Left hindlimb (tissue), 1 donor: ENCODE measurements at regions not wholly inside any gene's neighbourhood (a gene's known extent, or its start where the extent isn't known, plus 50 kb on each side); places are given as distances from the start of the nearest gene placed in this dataset.
"Not testable (repeated sequence)": the region's sequence is repeated elsewhere in the genome, so short reads cannot be mapped to it uniquely, and the experiment has no call there.

Experiments
- DNase-seq: peaks from one replicate; pipeline ENCODE4 v3.0.0-alpha.2; 2018

DNA sequence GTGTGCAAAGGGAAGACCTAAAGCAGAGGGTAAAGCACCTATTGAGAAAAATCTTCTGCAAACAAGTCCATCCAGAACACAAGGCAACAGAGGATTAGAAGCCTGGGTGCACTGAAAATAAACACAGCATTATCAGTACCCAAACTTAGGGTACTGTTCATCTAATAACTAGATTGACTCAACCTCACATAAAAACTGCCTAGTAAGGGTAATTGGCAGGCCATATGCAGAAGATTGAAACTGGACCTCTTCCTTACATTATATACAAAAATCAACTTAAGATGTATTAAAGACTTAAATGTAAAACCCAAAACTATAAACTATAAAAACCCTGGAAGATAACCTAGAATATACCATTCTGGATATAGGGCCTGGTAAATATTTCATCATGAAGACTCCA, 91.2 kb upstream of the SIRPG start:
- DNase-seq: no peak

DNA sequence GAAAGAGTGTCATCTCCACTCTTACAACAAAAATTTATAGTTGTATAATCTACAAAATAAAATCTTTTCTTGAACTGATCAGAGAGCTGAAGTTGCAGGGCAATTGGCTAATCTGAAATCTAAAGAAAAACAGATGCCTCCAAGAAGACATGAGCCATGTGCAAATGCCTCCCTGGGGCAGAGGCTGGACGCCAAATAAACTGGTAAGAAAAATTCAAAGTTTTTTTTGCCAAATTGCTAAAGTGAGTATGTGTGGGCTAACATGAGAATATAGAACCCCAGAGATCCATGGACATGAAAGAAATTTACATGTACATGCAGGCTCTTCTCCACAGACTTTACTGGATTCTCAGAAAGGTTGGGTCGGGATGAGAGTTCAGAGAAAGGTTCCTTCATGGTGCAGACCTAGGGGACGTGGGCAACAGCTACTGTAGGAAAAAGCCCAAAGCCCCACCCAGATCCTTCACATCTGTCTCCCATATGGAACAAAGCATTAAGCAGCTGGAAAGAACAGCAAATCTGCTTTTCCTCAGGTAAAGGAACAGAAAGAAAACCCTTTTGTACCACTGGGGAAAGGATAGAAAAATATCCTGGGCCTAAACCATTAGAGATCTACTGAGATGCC, 90.5 kb upstream of the SIRPG start:
- no peak for DNase-seq

DNA sequence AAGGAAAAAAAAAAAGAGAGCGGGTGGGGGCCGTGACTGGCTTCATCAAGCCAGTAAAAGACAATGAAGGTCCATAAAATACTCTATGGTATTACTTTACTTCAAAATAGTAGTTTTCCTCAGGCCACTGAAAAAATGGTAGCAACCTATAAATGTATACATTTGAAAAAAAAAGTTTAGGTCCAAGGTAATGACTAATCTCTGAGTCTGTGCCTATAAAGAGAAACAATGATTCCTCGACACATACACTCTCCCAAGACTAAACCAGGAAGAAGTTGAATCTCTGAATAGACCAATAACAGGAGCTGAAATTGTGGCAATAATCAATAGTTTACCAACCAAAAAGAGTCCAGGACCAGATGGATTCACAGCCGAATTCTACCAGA, 84.5 kb upstream of the SIRPG start:
- DNase-seq: not testable (repeated sequence)

DNA sequence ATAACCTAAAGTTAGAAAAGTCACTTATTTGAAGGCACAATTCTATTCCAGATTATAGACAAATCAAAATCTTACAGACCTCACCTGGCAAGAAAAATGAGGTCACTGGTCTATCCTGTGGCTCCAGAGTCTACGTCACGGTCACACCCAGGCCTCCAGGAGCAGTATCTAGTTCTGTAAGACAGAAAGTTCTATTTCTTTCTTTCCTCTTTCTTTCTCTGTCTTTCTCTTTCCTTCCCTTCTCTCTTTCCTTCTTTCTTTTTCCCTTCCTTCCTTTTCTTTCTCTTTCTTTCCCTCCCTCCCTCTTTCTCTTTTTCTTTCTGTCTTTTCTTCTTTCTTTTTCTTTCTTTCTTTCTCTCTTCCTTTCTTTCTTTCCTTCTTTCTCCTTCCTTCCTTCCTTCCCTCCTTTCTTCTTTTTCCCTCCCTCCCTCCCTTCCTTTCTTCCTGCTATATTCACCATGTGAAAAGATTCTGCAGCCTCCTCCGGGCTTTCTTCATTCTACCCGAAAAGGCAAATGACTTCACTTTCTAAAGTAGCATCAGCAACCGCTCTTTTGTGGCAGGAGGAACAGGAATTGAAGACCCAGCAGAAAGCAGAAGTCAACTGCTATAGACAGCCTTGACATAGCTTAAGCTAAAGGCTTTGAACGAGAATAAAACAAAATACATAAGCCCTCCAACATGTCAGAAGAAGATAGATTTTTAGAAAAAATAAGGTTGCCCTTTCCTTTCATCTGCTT, 83.9 kb upstream of the SIRPG start:
- no peak for DNase-seq

DNA sequence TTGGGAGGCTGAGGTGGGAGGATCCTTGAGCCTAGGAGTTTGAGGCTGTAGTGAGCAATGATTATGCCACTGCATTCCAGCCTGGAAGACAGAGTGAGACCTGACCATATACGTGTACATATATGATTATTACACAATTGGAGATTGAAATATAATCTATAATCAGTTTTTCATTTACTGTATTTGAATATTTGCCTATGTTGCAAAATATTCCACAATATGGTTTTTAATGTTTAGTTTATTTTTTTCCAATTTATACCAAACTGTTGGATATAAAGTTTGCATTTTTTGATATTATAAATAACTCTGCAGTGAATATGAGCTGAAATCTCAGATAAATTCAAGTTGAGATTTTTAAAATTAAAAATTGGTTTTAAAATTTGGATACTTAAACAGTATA, 79.6 kb upstream of the SIRPG start:
- DNase-seq: no peak

DNA sequence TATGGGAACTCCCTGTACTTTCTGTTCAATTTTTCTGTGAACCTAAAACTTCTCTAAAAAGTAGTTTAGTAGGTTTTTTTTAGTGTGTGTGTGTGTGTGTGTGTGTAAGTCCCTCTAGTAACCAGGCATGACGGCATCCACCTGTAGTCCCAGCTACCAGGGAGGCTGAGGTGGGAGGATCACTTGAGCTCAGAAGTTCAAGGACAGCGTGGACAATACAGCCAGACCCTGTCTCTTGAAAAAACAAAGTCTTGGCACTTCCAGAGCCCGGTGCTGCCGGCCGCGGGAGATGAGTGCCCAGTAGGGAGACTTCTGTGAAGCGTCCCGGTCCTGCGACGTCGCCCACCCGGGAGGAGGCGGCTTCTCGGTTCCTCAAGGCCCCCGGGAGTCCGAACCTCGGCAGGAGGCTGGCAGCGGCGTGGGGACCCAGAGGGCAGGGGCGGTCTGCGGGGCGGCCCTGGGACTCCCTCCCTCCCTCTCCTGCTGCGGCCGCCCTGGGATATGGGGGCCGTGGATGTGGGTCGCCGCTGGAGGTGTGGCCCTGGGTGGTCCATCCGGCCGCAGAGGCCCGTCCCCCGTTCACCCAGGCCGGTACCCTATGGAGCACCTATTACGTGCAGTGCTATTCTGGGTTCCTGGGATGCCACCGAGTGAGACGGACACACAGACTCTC, 78.0 kb upstream of the SIRPG start:
- DNase-seq: no peak

DNA sequence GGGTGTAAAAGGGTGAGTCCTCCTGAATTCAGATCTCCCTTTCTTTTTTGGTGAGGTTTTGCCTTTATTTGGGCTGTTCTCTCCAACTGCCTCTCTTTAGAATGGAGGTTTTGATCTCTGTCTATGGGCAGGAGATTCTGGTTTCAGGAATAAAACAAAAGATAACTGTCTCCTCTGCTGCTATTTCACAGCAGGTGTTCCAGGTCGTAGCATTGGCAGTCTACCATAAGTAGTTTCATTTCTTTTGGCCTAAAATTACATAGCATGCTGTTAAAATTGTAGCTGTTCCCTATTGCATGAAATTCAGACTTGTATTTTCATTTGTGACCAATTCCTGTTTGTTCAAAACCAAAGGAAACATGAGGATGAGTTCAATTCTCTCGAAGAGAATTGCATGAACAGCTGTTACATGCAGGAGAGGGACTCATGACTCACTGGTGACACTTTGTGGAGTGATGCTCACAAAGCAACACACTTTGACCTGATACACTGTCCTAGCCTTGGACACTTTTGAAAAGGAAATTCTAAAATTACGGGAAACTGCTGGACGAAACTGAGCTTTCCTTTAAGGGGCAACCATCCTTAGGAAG, 76.8 kb upstream of the SIRPG start:
- DNase-seq: no peak

DNA sequence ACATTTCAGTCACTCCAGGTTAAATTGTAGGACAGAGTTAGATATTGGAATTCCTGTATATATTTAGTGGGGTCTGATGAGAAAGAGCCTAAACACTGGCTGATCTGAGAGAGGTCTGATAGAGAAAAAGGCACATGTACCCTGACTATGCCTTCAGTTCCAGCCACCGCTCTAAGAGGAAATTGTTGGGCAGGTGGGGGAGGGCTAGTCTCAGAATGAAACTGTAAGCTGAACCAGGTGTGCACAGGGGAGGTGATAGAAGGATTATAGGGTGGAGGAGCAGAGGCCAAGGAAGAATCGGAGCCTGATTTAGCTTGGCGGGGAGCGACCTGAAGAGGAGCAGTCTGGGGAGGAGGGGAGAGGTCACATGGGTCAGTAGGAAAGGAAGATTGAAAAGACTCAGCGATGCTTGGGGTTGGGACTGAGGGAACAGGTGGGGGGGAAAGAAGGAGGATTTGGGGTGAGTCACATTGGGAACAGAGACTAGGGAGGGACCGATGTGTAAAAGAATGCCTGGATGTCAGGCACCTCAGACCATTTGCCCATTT, 74.3 kb upstream of the SIRPG start:
- not testable (repeated sequence) for DNase-seq

DNA sequence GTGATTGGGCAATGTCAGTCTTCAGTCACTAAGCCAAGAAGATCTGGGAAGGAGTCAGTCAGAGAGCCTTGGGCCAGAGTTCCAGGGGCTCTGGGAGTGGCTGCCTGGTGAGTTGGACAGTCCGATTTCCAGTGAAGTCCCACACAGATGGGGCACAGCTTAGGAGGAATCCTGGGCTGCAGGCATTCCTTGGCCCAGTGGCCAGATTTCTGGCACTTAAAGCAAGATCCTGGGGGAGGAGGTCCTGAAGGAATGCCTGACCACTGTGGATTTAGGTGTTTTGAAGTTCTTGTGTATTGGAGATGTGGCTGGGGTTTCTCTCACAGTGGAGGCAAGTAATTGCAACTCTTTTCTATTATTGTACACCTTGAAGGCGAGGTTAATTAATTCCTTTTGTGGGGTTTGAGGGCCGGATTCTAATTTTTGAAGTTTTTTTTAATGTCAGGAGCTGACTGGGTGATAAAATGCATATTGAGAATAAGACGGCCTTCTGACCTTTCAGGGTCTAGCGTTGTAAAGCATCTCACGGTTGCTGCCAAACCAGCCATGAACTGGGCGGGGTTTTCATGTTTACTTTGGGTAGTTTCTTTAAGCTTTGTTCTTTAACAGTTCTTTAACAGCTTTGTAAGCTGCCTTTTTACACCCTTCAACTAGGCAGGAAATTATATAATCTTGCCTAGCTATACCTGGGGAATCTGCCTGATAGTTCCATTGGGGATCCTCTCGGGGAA, 73.6 kb upstream of the SIRPG start:
- DNase-seq: not testable (repeated sequence)

DNA sequence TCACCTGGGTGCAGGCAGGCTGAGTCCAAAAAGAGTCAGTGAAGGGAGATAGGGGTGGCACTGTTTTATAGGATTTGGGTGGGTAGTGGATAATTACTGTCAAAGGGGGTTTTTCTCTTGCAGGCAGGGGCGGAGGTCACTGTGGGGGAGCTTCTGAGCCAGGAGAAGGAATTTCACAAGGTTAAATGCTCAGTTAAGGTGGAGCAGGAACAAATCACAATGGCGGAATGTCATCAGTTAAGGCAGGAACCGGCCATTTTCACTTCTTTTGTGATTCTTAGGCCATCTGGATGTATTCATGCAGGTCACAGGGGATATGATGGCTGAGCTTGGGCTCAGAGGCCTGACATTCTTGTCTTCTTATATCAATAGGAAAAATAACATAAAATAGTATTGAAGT, 69.7 kb upstream of the SIRPG start:
- not testable (repeated sequence) for DNase-seq

DNA sequence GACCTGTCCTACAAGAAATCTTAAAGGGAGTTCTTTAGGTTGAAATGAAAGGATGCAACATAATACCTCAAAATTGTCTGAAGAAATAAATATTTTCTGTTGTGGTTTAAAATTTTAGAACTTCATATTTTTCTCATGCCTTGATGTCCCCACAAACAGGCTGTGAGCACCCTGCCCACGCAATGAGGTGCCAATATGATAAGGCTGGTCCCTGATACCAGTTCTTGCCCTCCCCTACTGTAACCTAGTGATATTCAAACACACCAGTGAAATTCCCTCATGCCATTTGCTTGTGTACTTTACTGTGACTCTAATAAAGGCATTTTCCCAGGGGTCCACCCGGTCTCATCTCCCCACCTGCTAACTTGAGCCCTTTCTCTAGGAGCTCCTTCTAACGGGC, 67.3 kb upstream of the SIRPG start:
- DNase-seq: no peak

DNA sequence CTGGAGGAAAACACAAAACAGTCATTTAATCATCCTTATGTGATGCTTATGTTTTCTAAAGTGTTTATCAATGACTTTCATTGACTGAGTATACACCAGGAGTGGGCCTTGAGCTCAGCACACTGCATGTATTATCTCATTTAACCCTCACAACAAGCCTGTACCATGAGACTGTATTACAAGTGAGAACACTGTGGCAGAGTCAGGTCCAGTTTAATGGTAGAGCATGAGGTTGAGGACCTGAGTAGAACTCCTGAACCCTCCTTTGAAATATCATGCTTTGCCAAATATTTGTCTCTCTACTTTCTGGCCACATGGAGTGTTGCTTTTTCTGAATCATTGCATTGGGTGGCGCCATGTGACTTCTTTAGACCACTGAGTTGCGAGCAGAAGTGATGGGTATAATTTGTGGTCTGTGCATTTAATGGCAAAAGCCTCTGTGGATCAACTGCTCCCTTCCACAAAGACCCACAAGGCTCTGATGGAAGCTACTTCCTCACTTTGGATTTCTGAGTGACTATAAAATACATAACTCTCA, 65.0 kb upstream of the SIRPG start:
- no peak for DNase-seq

DNA sequence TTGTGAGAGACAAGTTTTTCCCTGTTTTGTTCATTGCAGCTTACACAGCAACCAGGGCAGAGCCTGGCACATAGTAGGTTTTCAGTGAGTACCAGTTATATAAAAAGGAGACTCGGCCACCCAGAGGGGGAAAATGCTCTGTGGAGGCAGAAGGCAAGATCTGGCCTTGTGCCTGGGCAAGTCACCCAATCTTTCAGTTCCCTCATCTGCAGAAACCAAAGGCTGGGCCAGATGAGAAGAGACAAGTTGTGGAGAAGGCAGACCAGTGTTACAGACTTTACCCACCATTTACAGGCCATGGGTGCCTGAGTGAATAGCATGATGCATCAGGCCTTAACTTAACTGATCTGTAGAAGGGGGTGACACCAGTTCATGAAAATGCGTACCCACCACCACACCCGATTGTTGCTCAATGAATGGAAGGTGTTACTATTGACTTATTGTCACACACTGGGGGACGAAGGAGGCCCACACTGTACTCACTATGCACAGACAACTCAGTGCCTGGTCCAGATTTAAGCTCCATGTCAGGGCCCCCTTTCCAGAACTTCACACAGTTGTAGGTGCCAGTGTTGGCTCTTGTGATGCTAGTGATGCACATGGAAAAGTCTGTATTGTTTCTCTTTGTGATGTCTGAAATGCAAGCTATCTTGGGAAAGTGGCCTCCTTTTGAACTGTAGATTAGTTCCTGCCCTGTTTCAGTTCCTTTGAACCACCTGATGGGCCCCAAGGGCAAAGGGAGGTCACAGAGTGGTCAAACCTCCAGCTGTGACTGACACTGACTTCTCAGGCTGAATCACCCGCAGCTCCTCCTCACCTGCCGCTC, 64.3 kb upstream of the SIRPG start:
- DNase-seq: no peak

DNA sequence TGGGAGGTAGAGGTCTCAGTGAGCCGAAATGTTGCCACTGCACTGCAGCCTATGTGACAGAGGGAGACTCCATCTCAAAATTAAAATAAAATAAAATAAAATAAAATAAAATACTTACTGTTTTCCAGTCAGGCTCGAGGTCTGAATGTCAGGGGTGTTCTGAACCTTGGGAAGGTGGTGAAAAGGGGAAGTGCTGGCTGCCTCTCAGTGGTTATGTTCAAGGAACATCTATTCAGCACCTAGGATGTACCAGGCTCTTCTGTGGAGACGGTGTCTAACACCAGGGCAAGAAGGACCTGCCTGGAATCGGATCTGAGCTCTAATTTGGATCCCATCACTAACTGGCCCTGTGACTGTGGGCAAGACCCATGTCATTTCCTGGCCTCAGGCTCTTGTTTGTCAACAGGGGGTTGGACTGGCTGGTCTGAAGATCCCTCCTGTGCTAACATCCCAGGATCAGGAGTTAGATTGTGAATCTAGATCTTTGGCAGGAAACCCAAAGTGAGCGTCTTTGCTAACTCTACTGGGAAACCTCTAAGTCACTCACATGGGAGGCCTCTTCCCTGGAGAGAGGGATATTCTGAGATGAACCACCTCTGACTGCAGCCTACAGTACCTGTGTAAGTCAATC, 63.4 kb upstream of the SIRPG start:
- DNase-seq: no peak

DNA sequence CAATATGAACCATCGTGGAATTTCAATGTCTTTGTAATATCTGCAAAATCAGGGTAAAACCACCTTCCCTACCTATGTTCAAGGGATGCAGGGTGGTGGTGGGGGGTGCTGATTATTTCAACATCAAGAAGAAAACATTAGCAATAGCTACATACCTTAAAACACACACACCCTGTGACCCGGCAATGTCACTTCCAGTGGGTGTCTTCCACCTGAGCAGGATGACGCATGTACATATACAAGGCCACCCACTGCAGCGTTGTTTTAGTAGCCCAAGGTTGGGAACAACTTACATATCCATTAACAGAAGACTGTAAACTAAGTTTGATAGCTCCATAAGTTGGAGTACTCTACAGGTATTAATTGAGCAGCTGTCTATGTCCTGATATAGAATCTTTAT, 62.6 kb upstream of the SIRPG start:
- DNase-seq: no peak

DNA sequence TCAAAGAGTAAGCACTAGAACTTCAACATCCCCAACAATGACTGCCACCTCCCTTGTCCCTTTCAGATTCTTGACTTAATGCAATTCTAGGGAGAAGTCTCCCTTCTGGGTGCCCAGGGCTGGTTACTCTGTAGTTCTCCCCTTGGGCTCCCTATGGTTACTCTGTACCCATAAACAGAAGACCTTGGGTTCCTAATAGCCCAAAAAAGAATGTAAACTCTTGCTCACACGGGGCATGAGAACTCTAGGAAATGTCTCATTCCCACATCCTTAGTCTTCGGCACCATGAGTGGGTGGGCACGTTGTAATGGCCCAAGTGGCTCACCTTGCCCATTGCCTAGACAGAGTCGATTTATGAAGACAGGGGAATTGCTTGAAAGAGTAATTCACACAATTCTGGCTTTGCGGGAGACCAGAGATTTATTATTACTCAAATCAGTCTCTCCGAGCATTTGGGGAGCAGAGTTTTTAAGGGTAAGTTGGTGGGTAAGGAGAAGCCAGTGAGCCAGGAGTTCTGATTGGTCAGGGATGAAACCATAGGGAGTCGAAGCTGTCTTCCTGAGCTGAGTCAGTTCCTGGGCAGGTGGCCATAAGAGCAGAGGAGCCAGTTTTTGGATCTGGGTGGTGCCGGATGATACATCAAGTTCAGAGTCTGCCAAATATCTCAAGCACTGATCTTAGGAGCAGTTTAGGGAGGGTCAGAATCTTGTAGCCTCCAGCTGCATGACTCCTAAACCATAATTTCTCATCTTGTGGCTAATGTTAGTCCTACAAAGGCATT, 61.2 kb upstream of the SIRPG start:
- no peak for DNase-seq

DNA sequence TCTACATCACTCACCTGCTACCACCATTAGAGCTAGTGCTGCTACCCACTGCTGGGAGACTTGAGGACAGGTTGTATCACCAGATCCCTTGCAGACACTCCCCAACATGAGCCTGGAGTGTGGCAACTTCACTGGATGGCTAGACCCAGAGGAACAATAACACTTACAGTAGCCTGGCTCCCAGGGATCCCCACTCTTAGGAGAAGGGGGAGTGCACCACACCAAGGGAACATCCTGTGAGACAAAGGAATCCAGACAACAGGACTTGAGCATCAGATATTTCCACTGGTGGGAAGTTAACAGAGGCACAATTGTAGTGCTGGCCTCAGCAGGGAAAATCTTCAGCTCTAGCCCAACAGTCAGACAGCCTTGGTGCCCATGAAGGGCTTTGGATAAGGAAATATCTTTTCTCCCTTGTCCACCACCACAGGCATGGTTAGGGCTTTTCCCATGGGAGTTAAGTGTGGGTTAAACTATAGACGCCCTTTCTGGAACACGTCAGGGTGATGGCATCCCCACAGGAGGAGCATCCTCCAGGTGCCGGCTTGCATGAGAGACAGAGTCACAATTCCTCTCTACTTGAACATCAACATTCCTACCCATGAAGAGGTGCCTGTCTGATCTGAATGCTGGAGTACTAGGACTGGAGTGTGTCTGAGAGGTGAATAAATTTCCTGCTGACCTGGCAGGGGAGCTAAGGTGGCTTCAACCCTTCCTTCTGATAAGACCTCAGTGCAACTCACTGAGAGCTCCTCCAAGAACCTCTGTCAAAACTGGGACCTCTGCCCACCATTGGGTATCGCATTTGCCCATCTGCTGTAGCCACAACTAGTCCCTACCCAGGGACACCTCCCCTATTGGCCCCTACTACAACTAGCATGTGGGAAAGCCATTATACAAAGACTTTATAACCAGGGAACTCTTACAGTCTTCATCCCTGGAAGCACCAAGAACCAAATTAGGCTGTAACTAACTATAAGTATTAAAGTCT, 55.4 kb upstream of the SIRPG start:
- DNase-seq: no peak

DNA sequence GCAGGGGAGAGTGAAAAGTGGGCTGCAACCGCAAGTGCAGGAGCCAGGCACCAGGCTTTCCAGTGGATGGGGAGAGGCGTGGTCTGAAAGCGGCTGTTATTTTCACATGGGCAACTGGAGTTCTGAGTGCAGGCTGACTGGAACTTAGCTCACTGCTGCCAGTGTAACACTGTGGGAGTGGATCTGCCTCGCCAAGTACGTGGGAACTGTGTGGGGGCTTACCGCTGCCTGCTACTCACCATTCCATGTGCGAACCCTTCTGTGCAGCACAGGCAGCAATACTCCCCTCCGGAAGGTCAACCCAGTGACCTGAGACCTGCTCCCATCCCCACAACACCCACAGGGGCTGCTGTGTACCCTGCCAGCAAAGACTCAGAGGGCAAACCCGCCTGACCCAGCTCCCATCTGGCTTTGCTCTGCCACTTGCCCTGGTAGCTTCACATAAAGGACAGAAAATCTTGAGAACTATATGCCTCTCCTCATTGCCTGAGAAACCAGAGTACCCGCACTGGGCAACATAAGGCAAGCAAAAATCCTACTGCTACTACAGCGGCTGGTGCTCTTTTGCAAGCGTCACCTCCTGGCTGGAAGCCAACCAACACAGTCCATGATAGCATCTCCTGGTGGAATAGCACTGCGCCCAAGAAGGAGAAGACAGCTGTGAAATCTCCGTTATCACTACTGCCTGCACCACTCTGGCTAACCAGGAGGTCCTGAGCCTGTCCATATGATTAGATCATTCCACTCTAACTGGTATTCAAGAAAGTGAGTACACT, 54.4 kb upstream of the SIRPG start:
- no peak for DNase-seq
